HG03565 (cell line): ENCODE measurements at regions not wholly inside any gene's neighbourhood (a gene's known extent, or its start where the extent isn't known, plus 50 kb on each side); places are given as distances from the start of the nearest gene placed in this dataset.
"Not testable (repeated sequence)": the region's sequence is repeated elsewhere in the genome, so short reads cannot be mapped to it uniquely, and the experiment has no call there.

Experiments used
- ATAC-seq: cut with Tn5 transposase; IDR thresholded peaks from one replicate; pipeline ENCODE4 v1.9.1; 2021; ENCODE audit warnings: mild to moderate bottlenecking, moderate library complexity; ENCODE audit not compliant: unreplicated experiment

- not testable (repeated sequence) for ATAC-seq
These were observed 307.3 kb upstream of the CHRNA7 start for GRCh38 chr15:31723019-31723418.

DNA sequence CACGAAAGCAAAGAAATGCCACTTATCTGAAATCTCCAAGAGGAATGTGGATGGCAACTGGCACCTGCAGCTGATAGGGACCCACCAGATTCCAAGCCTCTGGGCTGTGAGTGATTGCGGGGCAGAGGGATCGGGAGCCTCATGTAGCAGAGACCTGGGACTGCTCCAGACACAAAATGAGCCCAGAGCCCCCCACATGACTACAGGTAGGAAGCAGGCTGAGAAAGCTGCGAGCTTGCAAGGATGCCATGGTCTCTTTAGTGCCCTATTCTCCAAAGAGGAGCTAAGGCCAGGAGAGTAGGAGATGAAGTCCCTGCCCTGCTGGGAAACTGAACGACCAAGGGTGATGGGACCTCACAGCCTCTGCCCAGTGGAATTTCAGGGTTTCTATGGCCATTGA, 305.4 kb upstream of the CHRNA7 start:
- not testable (repeated sequence) for ATAC-seq

DNA sequence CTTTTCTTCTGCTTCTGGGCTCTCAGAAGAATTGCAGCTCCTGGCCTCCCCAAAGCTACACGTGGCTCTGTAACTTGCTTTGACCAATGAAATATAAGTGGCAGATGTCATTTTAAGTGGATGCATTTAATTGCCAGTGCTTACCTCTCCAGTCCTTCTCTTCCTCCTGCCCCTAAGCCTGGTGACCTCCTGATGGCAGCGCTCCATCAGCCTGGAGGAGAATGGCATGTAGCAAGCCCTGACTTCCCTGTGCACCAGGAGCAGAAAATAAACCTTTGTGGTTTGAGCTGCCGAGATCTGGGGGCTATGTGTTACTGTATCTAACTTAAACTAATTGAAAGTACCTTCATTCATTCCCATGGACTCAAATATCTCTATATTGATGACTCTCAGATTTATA, 304.7 kb upstream of the CHRNA7 start:
- not testable (repeated sequence) for ATAC-seq

DNA sequence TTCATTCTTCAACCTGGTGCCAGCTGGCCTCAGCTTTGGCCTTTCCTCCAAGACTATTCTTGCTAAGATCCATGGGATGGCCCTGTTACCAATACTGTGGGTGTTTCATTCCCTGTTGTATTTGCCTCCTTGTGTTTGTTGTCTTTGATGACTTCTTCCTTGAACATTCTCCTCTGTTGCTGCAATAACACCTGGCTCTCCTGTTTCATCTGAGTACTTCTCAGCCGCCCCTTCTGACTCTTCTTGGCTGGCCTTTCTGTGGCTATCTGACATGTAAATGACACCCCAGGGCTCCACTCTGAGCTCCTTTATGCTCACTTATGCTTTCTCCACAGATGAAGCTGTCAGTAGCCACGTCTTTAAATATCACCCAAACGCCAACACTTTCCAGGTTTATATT, 302.7 kb upstream of the CHRNA7 start:
- ATAC-seq, result no peak

DNA sequence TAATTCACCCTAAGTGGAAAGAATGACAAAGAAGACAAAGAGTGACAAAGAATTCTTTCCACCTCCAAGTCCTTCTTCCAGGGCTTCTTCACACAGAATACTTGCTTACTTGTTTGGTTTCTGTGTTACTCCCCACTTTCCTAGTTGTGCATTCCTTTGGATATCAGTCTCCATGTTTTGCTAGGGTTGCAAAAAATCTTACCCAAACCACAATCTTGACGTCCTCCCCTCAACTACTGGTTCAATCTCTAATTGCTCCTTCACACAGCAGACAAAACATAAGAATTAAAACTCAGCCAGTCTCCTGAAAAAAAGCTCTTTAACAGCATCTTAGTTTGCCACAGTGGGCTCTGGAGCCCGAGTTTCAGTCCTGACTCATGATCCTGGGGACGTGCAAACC, 297.6 kb upstream of the CHRNA7 start:
- no peak for ATAC-seq

GRCh38 chr15:31733424-31733823, 296.9 kb upstream of the CHRNA7 start:
- no peak for ATAC-seq

GRCh38 chr15:31740203-31740602, 290.1 kb upstream of the CHRNA7 start:
- ATAC-seq, result no peak

DNA sequence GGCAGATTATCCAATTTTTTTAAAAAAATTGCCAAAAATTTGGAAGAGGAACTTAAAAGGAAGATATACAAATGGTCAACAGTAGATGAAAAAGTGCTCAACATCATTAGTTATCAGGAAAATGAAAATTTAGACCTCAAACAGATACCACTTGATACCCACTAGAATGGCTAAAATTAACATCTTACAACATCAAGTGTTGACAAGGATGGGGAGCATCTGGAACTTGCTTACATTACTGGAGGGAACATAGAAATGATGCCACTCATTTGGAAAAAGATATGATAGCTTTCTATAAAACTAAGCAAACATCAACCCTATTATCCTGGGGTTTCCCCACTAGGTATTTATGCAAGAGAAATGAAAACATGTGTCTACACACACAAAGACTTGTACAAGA, 284.5 kb upstream of the CHRNA7 start:
- ATAC-seq, result no peak

- no peak for ATAC-seq
These were observed 278.1 kb upstream of the CHRNA7 start for GRCh38 chr15:31752065-31752762.

- no peak for ATAC-seq
These were observed 277.4 kb upstream of the CHRNA7 start for GRCh38 chr15:31752905-31753304.

GRCh38 chr15:31758126-31758525, 272.2 kb upstream of the CHRNA7 start:
- no peak for ATAC-seq

DNA sequence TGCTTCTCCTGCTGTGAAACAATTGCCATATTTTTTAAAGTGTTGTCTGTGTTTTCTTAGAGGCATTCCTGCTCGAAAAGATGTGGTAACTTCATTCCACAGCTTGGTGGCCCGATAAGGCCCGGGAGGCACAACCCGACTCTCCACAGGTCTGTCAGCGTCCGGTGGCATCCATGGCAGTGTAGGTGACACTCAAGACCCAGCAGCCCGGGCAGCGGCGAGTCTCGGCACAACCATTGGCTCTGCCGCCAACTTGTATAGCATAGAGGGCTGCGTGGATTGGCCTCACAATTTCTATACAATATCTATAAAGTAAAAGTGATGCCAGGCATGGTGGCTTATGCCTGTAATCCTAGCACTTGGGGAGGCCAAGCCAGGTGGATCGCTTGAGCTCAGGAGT, 262.3 kb upstream of the CHRNA7 start:
- ATAC-seq, result no peak

GRCh38 chr15:31774045-31774444, 256.3 kb upstream of the CHRNA7 start:
- no peak for ATAC-seq

- no peak for ATAC-seq
These were observed 254.3 kb upstream of the CHRNA7 start for GRCh38 chr15:31776039-31776438.

GRCh38 chr15:31781261-31781660, 249.1 kb upstream of the CHRNA7 start:
- ATAC-seq, result no peak

DNA sequence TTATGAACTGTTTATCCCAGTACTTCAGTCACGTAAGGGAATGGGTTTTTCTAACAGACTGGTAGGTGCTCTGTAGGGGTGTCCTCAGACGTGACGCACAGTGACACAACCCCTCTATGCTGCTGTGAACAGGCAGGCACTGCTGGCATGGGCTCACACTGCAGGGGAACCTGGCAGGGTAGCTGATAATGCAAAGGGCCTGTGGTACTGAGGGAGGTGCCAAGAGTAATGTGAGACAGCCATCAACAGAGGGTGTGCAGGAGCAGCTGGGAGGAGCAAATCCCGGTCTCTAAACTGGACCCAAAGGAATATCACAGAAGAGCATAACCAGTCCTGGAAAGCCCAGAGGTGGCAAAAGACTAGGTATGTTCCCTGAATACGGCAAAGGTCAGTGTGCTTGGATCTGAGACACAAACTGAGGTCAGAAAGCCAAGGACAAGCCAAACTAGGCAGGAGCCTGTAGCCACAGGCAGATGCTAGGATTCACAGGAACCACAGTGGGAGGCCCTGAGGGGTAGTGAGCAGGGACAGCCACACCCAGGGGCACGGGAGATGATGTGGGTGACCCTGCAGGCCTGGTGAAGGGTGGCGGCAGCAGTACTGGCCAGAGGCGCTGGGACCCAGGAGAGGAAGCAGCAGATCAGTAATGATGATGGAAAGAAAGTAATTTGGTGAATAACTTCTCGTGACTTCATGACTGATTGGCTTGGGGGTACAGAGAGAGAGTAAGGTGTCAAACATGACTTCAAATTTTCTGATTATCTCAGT, 248.1 kb upstream of the CHRNA7 start:
- no peak for ATAC-seq

DNA sequence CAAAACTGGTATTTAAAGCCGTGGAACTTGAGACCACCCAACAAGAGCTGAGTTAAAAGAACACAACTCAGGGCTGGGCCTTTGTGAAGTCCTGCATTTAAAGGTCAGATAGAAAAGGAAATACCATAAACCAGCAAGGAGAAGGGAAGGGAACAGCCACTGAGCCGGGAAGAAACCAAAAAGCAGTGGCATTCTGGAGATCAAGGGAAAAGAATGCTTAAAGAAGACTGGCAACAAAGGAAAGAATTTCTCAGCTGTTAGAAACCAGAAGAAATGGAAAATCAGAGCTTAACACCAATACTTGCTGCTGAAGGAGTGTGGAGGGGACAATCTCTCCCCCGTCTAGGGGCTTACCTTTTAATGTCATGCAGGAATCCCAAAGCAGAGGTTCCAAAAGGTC, 247.4 kb upstream of the CHRNA7 start:
- ATAC-seq, result no peak

DNA sequence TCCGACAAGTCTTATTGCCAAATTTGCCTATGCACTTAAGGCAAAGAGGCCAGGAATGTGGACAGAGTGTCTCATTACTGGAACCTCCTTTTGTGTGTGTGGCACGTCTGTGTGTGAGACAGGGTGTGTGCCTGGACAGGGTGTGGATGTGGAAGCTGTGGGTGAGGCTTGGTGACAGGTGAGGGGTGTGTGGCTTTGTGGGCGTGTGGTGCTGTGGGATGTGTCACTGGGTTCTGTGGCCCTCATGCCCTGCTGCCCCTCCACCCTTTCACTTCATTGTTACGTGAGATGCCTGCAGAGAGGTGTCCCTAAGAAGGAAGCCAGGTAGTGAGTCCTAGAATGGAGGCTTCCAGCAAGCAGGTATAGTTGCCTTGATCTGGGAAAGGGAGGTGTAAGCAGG, 244.0 kb upstream of the CHRNA7 start:
- no peak for ATAC-seq

DNA sequence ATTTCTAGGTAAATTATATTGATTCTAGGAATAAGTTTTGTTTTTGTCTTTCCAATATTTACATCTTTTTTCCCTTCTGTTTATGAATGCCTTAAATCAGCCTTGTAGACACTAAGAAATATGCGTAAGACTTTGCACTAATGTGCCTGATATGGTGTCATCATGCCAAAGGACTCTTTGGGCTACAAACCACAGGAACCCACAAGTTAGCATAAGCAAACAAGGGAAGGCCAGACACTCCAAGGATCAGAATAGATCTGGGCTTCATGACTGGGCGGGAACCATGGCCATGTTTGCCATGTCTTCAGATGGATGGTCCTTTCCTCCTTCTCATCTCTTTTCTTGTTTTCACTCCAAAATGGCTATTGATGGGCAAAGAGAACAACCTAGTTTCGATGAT, 242.2 kb upstream of the CHRNA7 start:
- no peak for ATAC-seq

DNA sequence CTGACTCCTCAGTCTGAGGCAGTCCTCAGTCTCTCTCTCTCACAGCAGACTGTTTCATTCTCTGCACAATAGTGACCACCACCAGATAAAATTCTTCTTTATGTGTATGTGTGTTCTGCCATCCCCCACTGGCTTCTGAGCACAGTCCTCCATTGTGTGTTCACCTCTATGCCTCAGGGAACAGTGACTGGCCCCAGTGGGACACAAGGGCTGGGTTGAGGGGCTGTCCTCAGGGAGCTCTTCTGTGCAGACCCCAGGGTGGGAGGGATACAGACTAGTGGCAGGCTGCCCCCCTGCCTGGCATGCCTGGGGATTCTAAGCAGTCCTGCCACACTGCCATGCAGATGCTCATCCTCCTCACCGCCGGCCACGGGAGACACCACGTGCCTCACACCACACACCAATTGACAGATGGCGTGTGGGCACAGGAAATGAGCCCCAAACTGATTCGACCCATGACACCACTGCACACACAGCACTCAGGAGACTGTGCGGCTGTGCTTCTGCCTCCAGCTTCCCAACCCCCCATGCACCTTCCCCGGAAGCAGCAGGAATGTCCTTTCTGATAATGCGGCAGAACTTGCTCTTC, 237.6 kb upstream of the CHRNA7 start:
- ATAC-seq, result no peak

GRCh38 chr15:31799319-31799714, 231.0 kb upstream of the CHRNA7 start:
- no peak for ATAC-seq

- peak; percentile 77 for ATAC-seq
These were observed 230.5 kb upstream of the CHRNA7 start for GRCh38 chr15:31799715-31800321.
